ENCODE measurements at regions not wholly inside any gene's neighbourhood (a gene's known extent, or its start where the extent isn't known, plus 50 kb on each side); places are given as distances from the start of the nearest gene placed in this dataset.

DNA sequence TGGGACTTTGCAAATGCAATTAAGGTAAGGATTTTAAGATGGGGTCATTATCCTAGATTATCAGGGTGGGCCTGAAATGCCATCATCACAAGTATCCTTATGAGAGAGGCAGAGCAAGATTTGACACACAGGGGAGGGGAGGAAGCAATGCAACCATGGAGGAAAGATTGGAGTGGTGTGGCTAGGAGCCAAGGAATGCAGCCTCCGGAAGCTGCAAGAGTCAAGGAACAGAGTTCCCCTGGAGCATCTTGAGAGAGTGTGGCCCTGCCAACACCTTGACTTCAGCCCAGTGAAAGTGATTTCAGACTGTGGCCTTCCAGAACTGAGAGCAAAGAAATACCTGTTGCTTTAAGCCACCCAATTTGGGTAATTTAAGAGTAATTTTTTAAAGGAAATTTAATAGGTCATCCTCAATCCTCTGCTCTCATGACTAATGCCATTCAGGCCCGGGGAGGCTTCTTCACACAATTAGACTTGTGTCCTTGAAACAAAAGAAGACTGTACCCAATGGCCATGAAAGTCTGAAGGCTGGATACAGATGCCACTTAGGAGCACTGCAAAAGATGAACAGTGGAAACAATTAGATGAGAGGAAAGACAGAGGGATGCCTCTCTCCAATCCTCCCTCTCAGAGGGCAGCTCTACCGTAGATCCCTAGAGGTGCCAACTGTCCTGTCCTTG lies 250.3 kb upstream of the ID2 start:
- peaks cover 0 to 3% (median 0%) of the 10 kb centered on the region in 4 donors for H3K4me1 ChIP-seq (ENCODE audit: control insufficient read depth in 4 of 4, insufficient read depth in 4 of 4, low read length in 3 of 4)
- TF ChIP-seq, protein P1, sequence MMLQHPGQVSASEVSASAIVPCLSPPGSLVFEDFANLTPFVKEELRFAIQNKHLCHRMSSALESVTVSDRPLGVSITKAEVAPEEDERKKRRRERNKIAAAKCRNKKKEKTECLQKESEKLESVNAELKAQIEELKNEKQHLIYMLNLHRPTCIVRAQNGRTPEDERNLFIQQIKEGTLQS (IDR thresholded peaks at IDR 0.05) = no peak
- no peak for TF ChIP-seq YY1 (IDR thresholded peaks at IDR 0.05)
- H3K9me3 ChIP-seq (ENCODE audit: control insufficient read depth in 4 of 4, low read length in 3 of 4) = no peaks in the 10 kb centered on the region
- H3K9ac ChIP-seq (ENCODE audit: low read depth in 1 of 2, low read length in 2 of 2) = no peak overlapping the region
- no peaks in the 10 kb centered on the region for H3K36me3 ChIP-seq (ENCODE audit: control insufficient read depth in 4 of 4, insufficient read depth in 3 of 4, low read depth in 1 of 4, low read length in 3 of 4)
- H3K27me3 ChIP-seq (ENCODE audit: control insufficient read depth in 4 of 4, insufficient read depth in 4 of 4, low read length in 3 of 4) = no peaks in the 10 kb centered on the region
- no peak overlapping the region for H3K27ac ChIP-seq (ENCODE audit: low read depth in 1 of 2, low read length in 2 of 2)
- H3K4me3 ChIP-seq (ENCODE audit: low read depth in 1 of 3, low read length in 3 of 3) = no peak overlapping the region
- 91% methylated on average over 3 of the region's 3 CpGs for WGBS
- DNase-seq (ENCODE audit: low spot score) = no peak

DNA sequence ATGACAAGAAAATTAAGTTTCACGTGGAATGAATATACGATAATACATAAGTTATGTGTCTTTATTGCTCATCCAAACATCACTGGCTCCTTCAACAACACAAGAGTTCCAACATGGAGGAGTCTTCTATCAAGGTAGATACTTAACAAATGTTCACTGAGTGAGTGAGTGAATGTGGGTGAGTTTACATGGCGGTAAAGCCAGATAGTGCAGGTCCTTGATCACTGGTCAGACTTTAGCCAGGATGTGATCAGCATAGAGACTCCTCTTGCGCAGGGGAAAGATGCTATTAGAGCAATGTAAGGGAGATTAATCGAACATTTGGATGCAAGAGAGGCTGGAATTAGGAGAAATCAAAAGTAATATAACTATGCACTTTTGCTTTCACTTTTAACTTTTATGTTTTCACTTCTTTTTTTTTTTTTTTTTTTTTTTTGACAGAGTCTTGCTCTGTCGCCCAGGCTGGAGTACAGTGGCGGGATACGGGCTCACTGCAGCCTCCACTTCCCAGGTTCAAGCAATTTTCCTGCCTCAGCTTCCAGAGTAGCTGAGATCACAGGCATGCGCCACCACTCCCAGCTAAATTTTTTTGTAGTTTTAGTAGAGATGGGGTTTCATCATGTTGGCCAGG lies 249.0 kb upstream of the ID2 start:
- Histone ChIP-seq H3K4me3 (ENCODE audit: low read depth in 1 of 3, low read length in 3 of 3) (no peak overlapping the region), H3K9ac (ENCODE audit: low read depth in 1 of 2, low read length in 2 of 2) (no peak overlapping the region), H3K4me1 (ENCODE audit: control insufficient read depth in 4 of 4, insufficient read depth in 4 of 4, low read length in 3 of 4) (peaks cover 0 to 3% (median 0%) of the 10 kb centered on the region in 4 donors), H3K27me3 (ENCODE audit: control insufficient read depth in 4 of 4, insufficient read depth in 4 of 4, low read length in 3 of 4) (no peaks in the 10 kb centered on the region), H3K36me3 (ENCODE audit: control insufficient read depth in 4 of 4, insufficient read depth in 3 of 4, low read depth in 1 of 4, low read length in 3 of 4) (no peaks in the 10 kb centered on the region), H3K27ac (ENCODE audit: low read depth in 1 of 2, low read length in 2 of 2) (peak overlapping the region in 1 of 2 donors; percentile 19), H3K9me3 (ENCODE audit: control insufficient read depth in 4 of 4, low read length in 3 of 4) (no peaks in the 10 kb centered on the region)
- TF ChIP-seq, protein P2, sequence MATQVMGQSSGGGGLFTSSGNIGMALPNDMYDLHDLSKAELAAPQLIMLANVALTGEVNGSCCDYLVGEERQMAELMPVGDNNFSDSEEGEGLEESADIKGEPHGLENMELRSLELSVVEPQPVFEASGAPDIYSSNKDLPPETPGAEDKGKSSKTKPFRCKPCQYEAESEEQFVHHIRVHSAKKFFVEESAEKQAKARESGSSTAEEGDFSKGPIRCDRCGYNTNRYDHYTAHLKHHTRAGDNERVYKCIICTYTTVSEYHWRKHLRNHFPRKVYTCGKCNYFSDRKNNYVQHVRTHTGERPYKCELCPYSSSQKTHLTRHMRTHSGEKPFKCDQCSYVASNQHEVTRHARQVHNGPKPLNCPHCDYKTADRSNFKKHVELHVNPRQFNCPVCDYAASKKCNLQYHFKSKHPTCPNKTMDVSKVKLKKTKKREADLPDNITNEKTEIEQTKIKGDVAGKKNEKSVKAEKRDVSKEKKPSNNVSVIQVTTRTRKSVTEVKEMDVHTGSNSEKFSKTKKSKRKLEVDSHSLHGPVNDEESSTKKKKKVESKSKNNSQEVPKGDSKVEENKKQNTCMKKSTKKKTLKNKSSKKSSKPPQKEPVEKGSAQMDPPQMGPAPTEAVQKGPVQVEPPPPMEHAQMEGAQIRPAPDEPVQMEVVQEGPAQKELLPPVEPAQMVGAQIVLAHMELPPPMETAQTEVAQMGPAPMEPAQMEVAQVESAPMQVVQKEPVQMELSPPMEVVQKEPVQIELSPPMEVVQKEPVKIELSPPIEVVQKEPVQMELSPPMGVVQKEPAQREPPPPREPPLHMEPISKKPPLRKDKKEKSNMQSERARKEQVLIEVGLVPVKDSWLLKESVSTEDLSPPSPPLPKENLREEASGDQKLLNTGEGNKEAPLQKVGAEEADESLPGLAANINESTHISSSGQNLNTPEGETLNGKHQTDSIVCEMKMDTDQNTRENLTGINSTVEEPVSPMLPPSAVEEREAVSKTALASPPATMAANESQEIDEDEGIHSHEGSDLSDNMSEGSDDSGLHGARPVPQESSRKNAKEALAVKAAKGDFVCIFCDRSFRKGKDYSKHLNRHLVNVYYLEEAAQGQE (IDR thresholded peaks at IDR 0.05) = no peak
- TF ChIP-seq RAD21 (IDR thresholded peaks at IDR 0.05) = no peak
- TF ChIP-seq, protein P1 (IDR thresholded peaks at IDR 0.05) = no peak
- TF ChIP-seq TAF1 (conservative IDR thresholded peaks at IDR 0.05) = no peak
- TF ChIP-seq HNF4A (conservative IDR thresholded peaks at IDR 0.05) = no peak
- no peak for TF ChIP-seq NR2F2 (IDR thresholded peaks at IDR 0.05)
- TF ChIP-seq, protein P3, sequence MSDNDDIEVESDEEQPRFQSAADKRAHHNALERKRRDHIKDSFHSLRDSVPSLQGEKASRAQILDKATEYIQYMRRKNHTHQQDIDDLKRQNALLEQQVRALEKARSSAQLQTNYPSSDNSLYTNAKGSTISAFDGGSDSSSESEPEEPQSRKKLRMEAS (IDR thresholded peaks at IDR 0.05) = no peak
- no peak for TF ChIP-seq FOXA1 (IDR thresholded peaks at IDR 0.05)
- no peak for TF ChIP-seq SP1 (IDR thresholded peaks at IDR 0.05)
- no peak for TF ChIP-seq FOXA2 (IDR thresholded peaks at IDR 0.05)
- 72% methylated on average over 9 of the region's 9 CpGs for WGBS
- no peak for DNase-seq (ENCODE audit: low spot score)

DNA sequence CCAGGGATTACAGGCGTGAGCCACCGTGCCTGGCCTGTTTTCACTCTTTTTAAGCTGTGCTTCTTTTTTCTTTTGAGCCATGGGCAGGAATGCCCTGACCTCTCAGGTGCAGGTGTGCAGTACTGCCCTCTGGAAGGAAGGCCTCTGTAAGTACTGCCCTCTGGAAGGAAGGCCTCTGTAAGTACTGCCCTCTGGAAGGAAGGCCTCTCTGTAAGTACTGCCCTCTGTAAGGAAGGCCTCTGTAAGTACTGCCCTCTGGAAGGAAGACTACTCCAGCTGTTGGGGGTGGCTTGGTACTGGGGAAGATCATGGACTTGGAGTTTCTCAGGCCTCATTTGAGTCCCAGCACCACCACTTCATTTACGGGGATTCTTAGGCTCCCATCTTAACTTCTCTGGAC lies 248.5 kb upstream of the ID2 start:
- WGBS = 89% methylated on average over 3 of the region's 3 CpGs
- H3K9ac ChIP-seq (ENCODE audit: low read depth in 1 of 2, low read length in 2 of 2) = no peak overlapping the region
- H3K4me1 ChIP-seq (ENCODE audit: control insufficient read depth in 4 of 4, insufficient read depth in 4 of 4, low read length in 3 of 4) = peaks cover 0 to 3% (median under 1%) of the 10 kb centered on the region in 4 donors
- H3K27ac ChIP-seq (ENCODE audit: low read depth in 1 of 2, low read length in 2 of 2) = no peak overlapping the region
- TF ChIP-seq RXRA (IDR thresholded peaks at IDR 0.05) (no peak), RAD21 (IDR thresholded peaks at IDR 0.05) (peak in 1 of 2 donors; percentile 22)
- no peaks in the 10 kb centered on the region for H3K36me3 ChIP-seq (ENCODE audit: control insufficient read depth in 4 of 4, insufficient read depth in 3 of 4, low read depth in 1 of 4, low read length in 3 of 4)
- DNase-seq (ENCODE audit: low spot score) = no peak
- no peaks in the 10 kb centered on the region for H3K27me3 ChIP-seq (ENCODE audit: control insufficient read depth in 4 of 4, insufficient read depth in 4 of 4, low read length in 3 of 4)
- H3K4me3 ChIP-seq (ENCODE audit: low read depth in 1 of 3, low read length in 3 of 3) = no peak overlapping the region
- no peaks in the 10 kb centered on the region for H3K9me3 ChIP-seq (ENCODE audit: control insufficient read depth in 4 of 4, low read length in 3 of 4)
